HG02798 (cell line): ENCODE measurements at regions not wholly inside any gene's neighbourhood (a gene's known extent, or its start where the extent isn't known, plus 50 kb on each side); places are given as distances from the start of the nearest gene placed in this dataset.
A peak's percentile ranks its signal among the peaks of the same experiment; 100 is the strongest.
"Not testable (repeated sequence)": the region's sequence is repeated elsewhere in the genome, so short reads cannot be mapped to it uniquely, and the experiment has no call there.

Experiments
- ATAC-seq: cut with Tn5 transposase; IDR thresholded peaks from one replicate; pipeline ENCODE4 v1.9.1; 2021; ENCODE audit warnings: mild to moderate bottlenecking; ENCODE audit not compliant: unreplicated experiment, poor library complexity

GRCh38 chr18:60215432-60215831 is 157.1 kb downstream of the MC4R start:
- peak; percentile 74 for ATAC-seq

- ATAC-seq: no peak
These were observed 163.5 kb downstream of the MC4R start for GRCh38 chr18:60209042-60209441.

GRCh38 chr18:60202708-60203107 is 169.9 kb downstream of the MC4R start:
- no peak for ATAC-seq

GRCh38 chr18:60200558-60200957 is 172.0 kb downstream of the MC4R start:
- ATAC-seq: peak; percentile 49

GRCh38 chr18:60199505-60199904 is 173.1 kb downstream of the MC4R start:
- ATAC-seq: no peak

GRCh38 chr18:60197671-60198462 is 174.7 kb downstream of the MC4R start:
- no peak for ATAC-seq

GRCh38 chr18:60196836-60197606 is 175.6 kb downstream of the MC4R start:
- no peak for ATAC-seq

- ATAC-seq: no peak
These were observed 178.8 kb downstream of the MC4R start for GRCh38 chr18:60193780-60194179.

- ATAC-seq: no peak
These were observed 180.6 kb downstream of the MC4R start for GRCh38 chr18:60191926-60192325.

GRCh38 chr18:60189856-60190255 is 182.7 kb downstream of the MC4R start:
- ATAC-seq: no peak

GRCh38 chr18:60188958-60189357 is 183.6 kb downstream of the MC4R start:
- ATAC-seq: no peak

GRCh38 chr18:60182223-60182622 is 190.4 kb downstream of the MC4R start:
- ATAC-seq: no peak

- no peak for ATAC-seq
These were observed 191.9 kb downstream of the MC4R start for GRCh38 chr18:60180671-60181070.

- ATAC-seq: not testable (repeated sequence)
These were observed 194.4 kb downstream of the MC4R start for GRCh38 chr18:60178224-60178623.

- ATAC-seq: no peak
These were observed 196.3 kb downstream of the MC4R start for GRCh38 chr18:60176259-60176658.

GRCh38 chr18:60174832-60175231 is 197.7 kb downstream of the MC4R start:
- ATAC-seq: no peak

GRCh38 chr18:60172030-60172429 is 200.5 kb downstream of the MC4R start:
- no peak for ATAC-seq

- ATAC-seq: peak; percentile 61
These were observed 209.0 kb downstream of the MC4R start for GRCh38 chr18:60163622-60164021.

- no peak for ATAC-seq
These were observed 210.2 kb downstream of the MC4R start for GRCh38 chr18:60162388-60162787.

- ATAC-seq: no peak
These were observed 214.8 kb downstream of the MC4R start for GRCh38 chr18:60157810-60158209.

GRCh38 chr18:60153376-60153775 is 219.2 kb downstream of the MC4R start:
- no peak for ATAC-seq

- ATAC-seq: no peak
These were observed 223.3 kb downstream of the MC4R start for GRCh38 chr18:60149316-60149715.
